NCI-H2196 (cell line): ENCODE measurements at regions not wholly inside any gene's neighbourhood (a gene's known extent, or its start where the extent isn't known, plus 50 kb on each side); places are given as distances from the start of the nearest gene placed in this dataset.

Experiments used
- DNase-seq: peaks from one replicate; lab custom pipeline; 2025; ENCODE audit not compliant: unreplicated experiment; lab: John Stamatoyannopoulos, UW

DNA sequence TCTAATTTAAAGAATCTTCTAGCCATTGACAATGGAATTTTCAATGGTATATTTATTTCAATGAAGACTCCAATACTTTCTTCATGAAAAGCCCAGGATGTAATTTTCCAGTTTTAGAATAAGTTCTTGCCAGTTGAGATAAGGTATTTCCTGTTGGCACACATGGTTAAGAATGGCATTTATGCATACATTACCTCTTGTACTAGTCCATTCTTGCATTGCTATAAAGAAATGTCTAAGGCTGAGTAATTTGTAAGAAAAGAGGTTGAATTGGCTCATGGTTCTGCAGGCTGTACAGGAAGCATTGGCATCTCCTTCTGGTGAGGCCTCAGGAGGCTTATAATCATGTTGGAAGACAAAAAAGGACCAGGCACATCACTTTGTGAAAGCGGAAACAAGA lies 1179.6 kb downstream of the AMY1C start:
- DNase-seq = no peak

DNA sequence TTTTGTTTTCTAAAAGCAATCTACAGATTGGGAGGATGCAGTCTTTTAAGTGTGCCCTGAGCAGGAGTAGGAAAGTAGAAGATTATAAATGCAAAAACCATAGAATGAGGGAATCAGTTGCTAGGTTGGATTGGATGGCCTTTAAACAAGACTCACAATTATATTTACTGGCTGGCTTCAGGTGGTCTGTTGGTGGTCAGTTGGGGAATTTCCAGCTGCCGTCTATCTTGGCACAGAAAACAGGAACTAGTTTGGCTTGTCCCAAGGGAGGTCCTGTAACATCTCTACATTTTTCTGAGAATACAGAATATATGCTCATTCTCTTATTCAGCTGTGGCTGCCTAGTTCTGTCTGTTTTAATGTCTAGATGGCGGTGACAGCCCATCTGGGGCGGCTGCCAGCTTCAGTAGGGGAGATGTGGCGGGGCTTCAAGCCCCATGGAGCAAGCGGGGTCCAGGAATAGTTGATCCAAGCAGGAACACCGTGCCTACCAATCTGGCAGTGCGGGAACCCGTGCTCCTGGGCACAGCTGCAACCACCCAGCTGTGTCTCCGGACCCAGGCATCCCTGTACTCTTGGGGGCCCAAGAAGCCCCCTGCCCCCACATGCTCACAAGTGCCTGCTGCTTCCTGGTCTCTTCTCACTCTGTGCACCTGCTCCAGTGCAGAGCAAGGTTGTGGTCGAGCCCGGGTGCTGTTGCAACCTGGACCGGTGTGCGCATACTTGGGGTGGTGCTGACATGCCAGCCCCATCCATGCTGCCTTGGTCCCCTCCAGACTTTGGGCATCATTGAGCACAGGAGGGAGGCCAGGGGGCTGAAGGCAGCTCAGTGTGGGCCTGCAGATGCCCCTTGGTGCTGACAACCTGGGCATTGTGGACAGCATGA lies 1182.6 kb downstream of the AMY1C start:
- no peak for DNase-seq

DNA sequence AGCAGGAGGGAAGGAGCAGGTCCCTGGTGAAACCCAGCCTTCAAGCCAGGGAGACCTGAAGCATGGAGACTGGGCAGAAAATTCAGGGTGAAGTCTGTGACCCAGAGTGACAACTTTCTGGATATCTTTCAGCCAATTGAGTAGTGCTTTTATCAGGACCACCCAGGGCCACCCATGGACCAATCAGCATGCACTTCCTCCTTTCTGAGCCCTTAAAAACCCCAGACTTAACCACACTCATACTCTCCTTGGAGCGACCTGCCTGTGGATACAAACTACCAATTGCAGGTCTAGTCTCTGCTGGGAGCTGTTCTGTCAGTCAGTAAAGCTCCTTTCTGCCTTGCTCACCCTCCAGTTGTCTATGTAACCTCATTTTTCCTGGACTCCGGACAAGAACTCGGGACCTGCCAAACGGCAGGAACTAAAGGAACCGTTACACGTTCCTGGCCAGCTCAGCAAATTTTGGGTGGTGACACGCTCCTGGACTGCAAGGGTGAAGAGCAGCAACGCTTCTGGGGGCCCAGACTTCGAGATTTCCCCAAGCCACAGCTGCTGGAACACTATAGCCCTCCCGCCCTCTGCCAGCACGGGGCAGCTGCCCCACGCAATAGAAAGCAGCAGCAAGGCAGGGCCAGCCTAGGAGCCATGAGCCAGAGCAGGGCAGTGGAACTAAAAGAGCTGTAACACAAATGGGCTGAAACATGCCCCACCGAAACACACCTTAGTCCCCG lies 1183.4 kb downstream of the AMY1C start:
- DNase-seq = no peak

DNA sequence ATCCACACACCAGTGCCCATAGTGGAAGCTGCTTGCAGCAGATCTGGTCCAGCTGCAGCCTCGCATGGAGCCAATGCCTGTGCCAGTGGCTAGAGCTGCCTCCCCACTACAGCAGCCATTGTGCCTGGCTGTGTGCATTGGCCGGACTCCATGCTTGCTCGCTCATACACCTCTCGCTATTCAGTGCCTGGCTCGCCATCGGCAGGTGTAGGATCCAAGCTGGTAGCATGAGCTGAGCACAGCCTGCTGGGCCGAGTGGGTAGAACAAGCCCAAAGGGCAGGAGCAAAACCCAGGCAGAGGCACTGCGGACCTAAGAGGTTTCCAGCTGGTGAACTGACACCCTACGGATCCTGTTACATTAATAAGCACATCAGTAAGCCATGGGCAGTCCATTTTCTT lies 1184.1 kb downstream of the AMY1C start:
- no peak for DNase-seq

DNA sequence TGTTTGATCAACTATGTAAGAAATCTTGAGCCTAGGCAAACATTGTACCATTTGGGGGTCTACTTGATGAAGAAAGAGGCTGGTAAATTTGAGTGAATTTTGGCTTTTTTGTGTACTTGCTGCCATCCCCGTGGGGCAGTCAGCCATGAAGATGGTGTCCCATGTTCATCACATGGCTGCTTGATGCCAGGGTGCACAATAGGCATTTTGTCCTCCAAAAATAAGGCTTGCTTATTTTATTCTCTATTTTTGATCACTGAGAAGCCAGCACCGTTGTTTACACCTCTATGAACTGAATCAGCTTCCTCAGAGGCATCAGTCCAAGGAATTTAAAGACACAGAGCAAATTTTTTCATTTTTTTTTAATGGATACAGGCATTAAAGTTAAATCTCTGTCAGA lies 1195.7 kb downstream of the AMY1C start:
- no peak for DNase-seq

DNA sequence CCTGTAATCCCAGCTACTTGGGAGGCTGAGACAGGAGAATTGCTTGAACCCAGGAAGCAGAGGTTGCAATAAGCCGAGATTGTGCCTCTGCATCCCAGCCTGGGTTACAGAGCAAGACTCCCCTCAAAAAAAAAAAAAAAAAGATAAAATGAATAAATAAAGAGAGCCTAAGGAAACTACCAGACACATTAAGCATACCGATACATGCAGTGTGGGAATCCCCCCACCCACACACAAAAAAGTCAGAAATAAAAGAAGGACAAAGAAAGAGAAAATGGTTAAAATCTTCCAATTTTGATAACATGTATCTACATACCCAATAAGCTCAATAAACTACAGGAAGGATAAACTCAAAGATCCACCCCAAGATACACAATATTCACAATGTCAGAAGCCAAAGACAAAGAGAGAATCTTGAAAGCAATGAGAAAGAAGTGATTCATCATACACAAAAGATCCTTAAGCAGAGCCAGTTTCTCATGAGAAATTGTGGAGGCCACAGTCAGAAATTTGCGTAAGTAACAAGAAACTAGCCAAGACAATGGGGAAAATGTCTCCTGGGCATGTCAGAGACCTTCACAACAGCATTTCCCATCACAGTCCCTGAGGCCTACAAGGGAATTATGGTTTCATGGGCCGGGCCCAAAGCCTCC lies 1197.0 kb downstream of the AMY1C start:
- no peak for DNase-seq

DNA sequence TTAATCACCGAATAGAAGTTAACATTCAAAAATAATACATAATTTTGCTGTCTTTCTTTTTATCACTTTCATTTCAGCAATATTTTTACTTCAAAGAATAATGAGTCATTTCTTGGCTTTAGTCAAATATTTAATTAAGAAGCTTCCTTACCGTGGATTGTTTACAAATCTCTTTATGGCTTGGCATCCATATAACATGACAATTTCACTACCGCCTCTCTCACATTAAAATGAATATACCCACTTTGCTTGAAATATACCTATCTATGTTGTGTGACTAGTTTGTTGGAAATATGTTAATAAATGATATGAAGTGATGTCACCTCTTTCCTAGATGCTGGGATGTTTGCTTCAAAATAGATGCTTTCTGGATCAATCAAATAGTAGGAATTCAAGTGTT lies 1203.9 kb downstream of the AMY1C start:
- no peak for DNase-seq

DNA sequence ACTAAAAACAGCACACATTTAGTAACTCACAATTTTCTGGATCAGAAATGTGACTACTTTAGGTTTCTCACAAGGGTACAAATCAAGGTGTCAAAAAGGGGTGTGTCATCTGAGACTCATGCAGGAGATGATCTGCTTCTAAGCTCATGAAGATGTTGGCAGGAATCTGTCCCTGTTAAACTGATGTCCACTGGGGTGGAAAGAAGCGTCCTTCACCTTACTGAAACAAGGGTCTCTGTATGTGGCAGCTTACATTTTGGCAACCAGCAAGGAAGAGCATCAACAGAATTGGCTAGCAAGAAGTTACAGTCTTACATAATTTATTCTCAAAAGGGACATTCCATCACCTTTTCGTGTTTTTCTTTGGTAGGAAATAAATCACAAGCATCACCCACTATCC lies 1223.8 kb downstream of the AMY1C start:
- DNase-seq = no peak

DNA sequence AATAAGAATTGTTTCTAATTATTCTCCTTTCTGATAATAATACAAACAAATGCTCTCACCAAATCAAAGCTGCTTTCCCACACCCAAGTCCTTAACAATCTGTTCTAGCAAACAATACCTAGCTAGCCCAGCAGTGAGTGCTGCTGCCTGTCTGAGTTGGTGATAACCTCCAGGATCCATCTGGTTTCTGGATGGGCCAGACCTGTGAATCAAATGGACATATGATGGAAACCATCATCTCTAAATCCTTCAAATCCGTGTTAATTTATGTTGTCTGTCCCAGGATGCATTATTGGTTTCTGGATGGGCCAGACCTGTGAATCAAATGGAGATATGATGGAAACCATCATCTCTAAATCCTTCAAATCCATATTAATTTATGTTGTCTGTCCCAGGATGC lies 1230.0 kb downstream of the AMY1C start:
- DNase-seq = no peak

DNA sequence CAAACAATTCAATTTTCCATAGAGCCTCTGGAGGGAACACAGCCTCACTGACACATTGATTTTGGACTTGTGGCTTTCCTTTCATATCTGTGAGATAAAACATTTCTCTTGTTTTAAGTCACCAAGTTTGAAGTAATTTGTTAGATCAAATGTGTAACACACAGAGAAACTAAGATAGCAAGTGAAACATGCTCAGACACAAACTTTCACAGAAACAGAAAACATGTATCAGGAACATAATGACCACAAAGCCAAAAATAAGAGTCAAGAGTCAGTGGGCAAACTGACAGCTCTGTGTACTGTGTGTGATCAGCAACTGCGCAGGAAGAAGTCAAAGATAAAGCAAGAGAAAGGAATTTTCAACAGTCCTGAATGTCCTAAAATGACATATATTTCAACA lies 1237.5 kb downstream of the AMY1C start:
- DNase-seq = no peak

DNA sequence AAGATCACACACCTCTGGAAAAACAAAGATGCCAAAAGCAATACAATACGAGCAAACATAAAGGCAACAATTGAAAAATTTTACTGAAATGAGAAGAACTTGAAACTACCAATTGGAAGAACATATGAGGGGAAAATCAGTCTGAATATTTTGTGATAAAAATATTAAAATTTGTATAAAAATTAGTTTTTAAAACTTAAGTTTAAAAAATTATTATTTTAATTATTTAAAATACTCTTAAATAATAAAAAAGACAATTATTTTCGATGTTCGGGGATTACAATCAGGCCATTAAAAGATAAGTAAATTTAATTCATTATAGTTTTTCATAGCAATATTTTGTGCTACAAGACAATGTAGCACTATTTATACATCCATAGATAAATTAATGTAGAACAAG lies 1239.3 kb downstream of the AMY1C start:
- no peak for DNase-seq

DNA sequence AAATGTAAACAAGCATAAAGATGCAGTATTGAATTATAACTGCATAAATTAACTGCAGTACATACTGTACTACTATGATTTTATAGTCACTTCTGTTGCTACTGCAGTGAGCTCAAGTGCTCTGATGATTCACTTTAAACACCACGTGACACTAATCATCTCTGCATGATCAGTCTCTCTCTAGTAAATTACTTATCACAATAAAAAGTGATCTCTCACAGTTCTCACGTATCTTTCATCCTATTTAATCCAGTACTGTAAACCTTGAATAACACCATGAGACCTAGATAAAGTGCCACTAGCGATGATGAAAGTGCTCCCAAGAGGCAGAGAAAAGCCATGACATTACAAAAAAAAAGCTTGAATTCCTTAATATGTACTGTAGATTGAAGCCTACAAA lies 1242.0 kb downstream of the AMY1C start:
- no peak for DNase-seq

DNA sequence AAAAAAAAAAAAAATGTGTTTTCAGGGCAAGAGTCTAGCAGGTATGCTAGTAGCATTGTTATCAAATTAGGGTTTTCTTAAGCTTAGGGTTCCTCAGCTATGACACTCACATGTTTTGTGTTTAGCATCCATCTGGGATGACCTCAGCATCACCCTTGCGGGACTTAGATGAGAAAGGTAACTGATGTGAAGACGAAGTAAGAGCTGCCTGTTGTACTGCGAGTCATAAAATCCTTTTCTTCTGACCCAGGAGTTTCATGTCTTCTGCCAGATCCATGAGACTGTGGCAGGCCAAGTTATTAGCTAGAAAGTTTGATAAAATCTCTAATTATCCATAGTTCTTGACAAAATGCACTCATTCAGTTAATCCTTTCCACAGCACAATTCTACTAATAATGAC lies 1251.1 kb downstream of the AMY1C start:
- DNase-seq = no peak

DNA sequence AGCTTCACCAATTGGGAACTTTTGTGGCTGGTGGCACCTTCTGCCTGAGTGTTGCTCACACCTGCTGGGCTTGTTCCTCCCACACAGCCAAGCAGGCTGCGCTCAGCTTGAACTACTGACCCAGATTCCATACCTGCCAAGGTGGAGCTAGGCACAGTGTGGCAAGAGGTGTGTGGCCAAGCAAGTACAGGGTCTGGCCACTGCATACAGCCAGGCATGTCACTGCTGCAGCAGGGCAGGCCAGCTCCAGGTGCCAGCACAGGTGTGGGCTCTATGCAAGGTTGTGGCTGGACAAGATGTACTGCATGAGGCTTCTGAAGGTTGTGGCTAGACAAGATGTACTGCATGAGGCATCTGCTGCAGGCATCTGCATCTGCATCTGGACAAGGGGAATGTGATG lies 1254.8 kb downstream of the AMY1C start:
- no peak for DNase-seq

DNA sequence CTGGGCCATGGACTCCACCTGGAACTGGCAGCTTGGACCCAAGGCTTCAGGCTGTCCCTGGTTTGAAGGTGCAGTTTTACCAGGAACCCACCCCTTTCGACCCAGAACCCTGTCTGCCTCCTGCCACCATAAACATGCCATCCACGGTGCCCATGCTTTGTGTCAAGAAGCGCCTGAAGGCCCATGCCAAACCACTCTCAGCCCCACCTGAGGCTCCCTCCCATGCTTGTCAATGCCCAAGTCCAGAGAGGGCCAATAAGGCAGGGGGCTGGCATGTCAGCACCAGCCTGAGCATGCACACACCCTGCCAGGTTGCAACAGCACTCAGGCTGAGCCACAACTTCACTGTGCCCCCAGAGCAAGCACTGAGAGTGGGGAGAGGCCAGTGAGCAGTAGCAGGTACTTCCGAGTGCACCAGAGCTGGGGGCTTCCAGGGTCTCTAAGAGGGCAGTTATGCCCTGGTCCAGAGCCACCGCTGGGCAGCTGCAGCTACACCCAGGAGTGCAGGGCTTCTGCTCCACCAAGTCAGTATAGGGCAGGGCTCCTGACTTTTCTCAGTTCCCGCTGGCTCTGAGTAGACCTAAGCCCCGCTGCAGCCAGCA lies 1256.0 kb downstream of the AMY1C start:
- no peak for DNase-seq

DNA sequence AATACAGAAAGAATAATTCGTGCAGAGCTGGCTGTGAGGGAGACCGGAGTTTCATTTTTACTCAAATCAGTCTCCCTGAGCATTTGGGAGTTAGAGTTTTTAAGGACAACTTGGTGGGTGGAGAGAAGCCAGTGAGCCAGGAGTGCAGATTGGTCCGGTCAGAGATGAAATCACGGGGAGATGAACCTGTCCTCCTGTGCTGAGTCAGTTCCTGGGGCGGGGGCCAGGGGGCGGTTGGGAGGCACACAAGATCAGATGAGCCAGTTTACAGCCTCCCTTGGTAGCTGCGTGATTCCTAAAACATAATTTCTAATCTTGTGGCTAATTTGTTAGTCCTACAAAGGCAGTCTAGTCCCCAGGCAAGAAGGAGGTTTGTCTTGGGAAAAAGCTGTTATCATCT lies 1267.9 kb downstream of the AMY1C start:
- DNase-seq = no peak

DNA sequence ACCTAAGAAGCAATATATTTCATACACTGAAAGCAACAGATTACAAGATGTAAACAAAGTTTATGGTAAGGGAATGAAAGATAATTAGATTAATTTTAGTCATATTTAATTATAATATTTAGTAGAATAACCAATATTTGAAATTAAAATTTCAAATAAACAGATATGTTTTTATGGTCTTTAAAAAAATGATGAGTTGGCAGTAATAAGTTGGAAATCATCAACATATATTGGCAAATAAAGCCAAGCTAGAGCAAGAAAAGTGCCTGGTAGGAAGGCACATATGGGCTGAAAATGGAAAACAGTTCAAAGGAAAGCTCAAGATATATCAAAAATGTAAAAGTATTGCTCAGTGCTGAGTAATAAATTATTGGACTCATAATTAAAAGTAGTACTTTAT lies 1274.0 kb downstream of the AMY1C start:
- DNase-seq = no peak

DNA sequence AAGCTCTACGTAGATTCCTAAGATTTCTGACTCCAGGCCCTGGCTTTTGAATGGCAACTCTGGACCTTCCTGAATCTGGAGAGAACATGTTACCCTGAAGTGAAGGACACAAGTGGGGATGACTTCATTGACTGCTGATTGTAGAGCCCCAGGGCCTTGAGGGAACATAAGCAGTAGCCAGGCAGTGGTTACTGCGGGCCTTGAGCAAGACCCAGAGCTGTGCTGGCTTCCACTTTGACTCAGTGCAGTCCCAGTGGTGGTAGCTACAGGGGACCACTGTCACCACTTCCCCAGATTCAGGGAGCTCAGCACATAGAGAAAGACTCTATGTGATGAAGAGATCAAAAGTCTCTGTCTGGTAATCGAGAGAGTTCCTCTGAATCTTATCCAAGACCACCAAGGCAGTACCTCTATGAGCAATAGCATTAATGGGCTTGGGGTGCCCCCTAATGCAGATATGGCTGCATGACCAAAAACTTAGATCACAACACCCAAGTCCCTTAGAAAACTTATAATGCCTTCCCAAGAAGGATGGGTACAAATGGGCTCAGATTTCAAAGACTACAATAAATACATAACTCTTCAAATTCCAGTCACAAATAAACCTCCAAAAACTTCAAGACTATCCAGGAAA lies 1278.3 kb downstream of the AMY1C start:
- no peak for DNase-seq

DNA sequence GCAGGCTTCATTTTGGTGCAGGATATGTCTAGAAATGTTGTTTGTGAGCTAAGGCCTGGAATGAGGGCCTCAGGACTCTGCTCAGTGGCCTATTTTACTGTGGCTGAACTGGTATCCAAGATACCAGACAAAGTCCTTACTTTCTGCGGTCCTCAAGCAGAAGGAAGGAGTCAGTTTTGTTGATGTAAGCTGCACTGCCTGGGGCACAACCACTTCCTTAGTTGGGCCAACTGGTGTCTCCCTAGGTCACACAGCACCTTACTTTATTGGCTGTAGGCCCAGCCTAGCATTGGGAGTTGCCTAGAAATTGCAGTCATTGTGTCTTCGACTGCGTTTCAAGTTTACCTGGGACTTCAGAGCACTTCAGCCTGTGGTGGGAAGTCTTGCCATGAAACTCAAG lies 1322.7 kb downstream of the AMY1C start:
- DNase-seq = no peak

DNA sequence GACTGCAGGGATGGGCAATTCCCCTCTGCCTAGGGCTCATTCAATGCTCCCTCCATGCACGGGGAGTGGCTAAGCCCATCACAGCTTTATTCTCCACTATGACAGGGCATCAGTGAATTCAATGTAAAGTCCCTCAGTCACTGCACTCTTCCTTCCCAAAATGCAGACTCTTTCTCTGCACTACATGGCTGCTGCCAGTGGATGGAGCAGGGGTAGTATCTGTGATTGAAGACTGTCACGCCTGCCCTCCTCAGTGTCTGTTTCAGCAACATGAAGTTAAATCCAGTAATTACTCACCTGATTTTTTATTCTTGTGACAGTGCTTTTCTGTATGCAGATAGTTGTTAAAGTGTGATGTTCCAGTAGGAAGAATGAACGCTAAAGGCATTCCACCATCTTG lies 1323.2 kb downstream of the AMY1C start:
- DNase-seq = no peak

DNA sequence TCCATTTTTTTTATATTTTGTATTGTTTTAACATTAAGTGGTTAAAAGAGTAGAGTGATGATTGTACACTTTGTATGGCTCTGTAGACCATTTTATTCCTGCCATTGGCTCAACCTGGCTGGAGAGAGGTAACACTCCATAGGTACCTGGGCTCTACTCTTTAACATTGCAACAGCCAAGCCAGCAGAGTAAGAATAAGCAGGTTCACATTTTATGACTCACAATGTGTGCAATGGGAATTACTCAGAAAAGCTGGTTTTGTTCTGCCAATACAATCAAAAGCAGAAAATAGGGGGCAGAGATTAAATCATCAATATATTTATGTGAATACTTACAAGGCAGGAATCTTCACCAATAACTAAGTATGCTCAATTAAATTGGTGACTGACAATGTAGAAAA lies 1324.0 kb downstream of the AMY1C start:
- DNase-seq = no peak
